Activated T-cell treated with anti-CD3 and anti-CD28 coated beads, Interleukin-2, amount 50 U/mL, for 72 hours (primary cell): ENCODE measurements at regions not wholly inside any gene's neighbourhood (a gene's known extent, or its start where the extent isn't known, plus 50 kb on each side); places are given as distances from the start of the nearest gene placed in this dataset.

Experiments used
- ATAC-seq, 2 donors: fragments of 150-1000 bp; cut with Tn5 transposase; replicated peaks in 1 of 2; 2 replicates each; pipeline ENCODE4 v1.10.0; 2021; ENCODE audit warnings: moderate library complexity in 2 of 2, mild to moderate bottlenecking in 1 of 2
- DNase-seq, 2 donors: peaks; one replicate each; pipeline ENCODE4 v3.0.0; 2021 to 2022; ENCODE audit warnings: mixed read lengths in 1 of 2
- H3K27ac Mint-ChIP-seq: one replicate; pipeline ENCODE4 v1.8.0; 2022; ENCODE audit warnings: mild to moderate bottlenecking, moderate library complexity, mixed read lengths
- H3K27me3 Mint-ChIP-seq: one replicate; pipeline ENCODE4 v1.8.0; 2022; ENCODE audit warnings: low read depth, mixed read lengths
- H3K36me3 Mint-ChIP-seq, 2 donors: one replicate each; pipeline ENCODE4 v1.8.0; 2022; ENCODE audit warnings: mixed read lengths in 2 of 2, mild to moderate bottlenecking in 1 of 2; ENCODE audit not compliant: insufficient read depth in 2 of 2
- H3K4me1 Mint-ChIP-seq: one replicate; pipeline ENCODE4 v1.8.0; 2022; ENCODE audit warnings: low read depth, mixed read lengths
- H3K4me3 Mint-ChIP-seq, 2 donors: one replicate each; pipeline ENCODE4 v1.8.0; 2022; ENCODE audit warnings: mild to moderate bottlenecking in 2 of 2, mixed read lengths in 2 of 2, moderate library complexity in 2 of 2
- H3K9me3 Mint-ChIP-seq, 2 donors: one replicate each; pipeline ENCODE4 v1.8.0; 2022; ENCODE audit warnings: mixed read lengths in 2 of 2

GRCh38 chr4:42729505-42730237 lies 72.8 kb upstream of the ATP8A1 start:
- Mint-ChIP-seq H3K27me3 (no peaks in the 10 kb centered on the region), H3K9me3 (peaks cover 2 to 3% of the 10 kb centered on the region in 2 donors), H3K4me3 (no peak overlapping the region), H3K27ac (no peak overlapping the region), H3K4me1 (no peaks in the 10 kb centered on the region), H3K36me3 (peaks cover 2 to 3% of the 10 kb centered on the region in 2 donors)
- DNase-seq = no peak
- no peak for ATAC-seq

- Mint-ChIP-seq H3K27me3 (no peaks in the 10 kb centered on the region), H3K9me3 (peaks cover 2 to 3% of the 10 kb centered on the region in 2 donors), H3K4me3 (no peak overlapping the region), H3K4me1 (no peaks in the 10 kb centered on the region), H3K27ac (no peak overlapping the region), H3K36me3 (peaks cover 1 to 2% of the 10 kb centered on the region in 2 donors)
- ATAC-seq (no peak), DNase-seq (no peak)
Measured at GRCh38 chr4:42724451-42724850, 67.5 kb upstream of the ATP8A1 start.

GRCh38 chr4:42720533-42720932 lies 63.6 kb upstream of the ATP8A1 start:
- Mint-ChIP-seq H3K9me3 (no peaks in the 10 kb centered on the region), H3K27ac (no peak overlapping the region), H3K27me3 (no peaks in the 10 kb centered on the region), H3K4me3 (no peak overlapping the region), H3K4me1 (peaks cover 6% of the 10 kb centered on the region), H3K36me3 (no peaks in the 10 kb centered on the region)
- DNase-seq (no peak), ATAC-seq (no peak)

GRCh38 chr4:42719257-42719656 lies 62.4 kb upstream of the ATP8A1 start:
- no peak for ATAC-seq
- Mint-ChIP-seq H3K4me3 (no peak overlapping the region), H3K9me3 (no peaks in the 10 kb centered on the region), H3K4me1 (peaks cover 6% of the 10 kb centered on the region), H3K27ac (no peak overlapping the region), H3K36me3 (no peaks in the 10 kb centered on the region), H3K27me3 (no peaks in the 10 kb centered on the region)
- no peak for DNase-seq

GRCh38 chr4:42718336-42718735 lies 61.4 kb upstream of the ATP8A1 start:
- H3K9me3 Mint-ChIP-seq = no peaks in the 10 kb centered on the region
- DNase-seq = no peak
- no peak overlapping the region for H3K4me3 Mint-ChIP-seq
- H3K27me3 Mint-ChIP-seq = no peaks in the 10 kb centered on the region
- no peak overlapping the region for H3K27ac Mint-ChIP-seq
- no peak for ATAC-seq
- H3K36me3 Mint-ChIP-seq = no peaks in the 10 kb centered on the region
- peaks cover 6% of the 10 kb centered on the region for H3K4me1 Mint-ChIP-seq

GRCh38 chr4:42716996-42717395 lies 60.1 kb upstream of the ATP8A1 start:
- DNase-seq = no peak
- Mint-ChIP-seq H3K4me3 (no peak overlapping the region), H3K4me1 (peaks cover 6% of the 10 kb centered on the region), H3K27ac (no peak overlapping the region), H3K36me3 (no peaks in the 10 kb centered on the region), H3K9me3 (no peaks in the 10 kb centered on the region), H3K27me3 (no peaks in the 10 kb centered on the region)
- no peak for ATAC-seq

GRCh38 chr4:42715807-42716482 lies 59.0 kb upstream of the ATP8A1 start:
- Mint-ChIP-seq H3K36me3 (no peaks in the 10 kb centered on the region), H3K4me3 (no peak overlapping the region), H3K9me3 (no peaks in the 10 kb centered on the region), H3K4me1 (peaks cover 6% of the 10 kb centered on the region), H3K27me3 (no peaks in the 10 kb centered on the region), H3K27ac (no peak overlapping the region)
- DNase-seq (no peak), ATAC-seq (no peak)

GRCh38 chr4:42713391-42713790 lies 56.5 kb upstream of the ATP8A1 start:
- DNase-seq (no peak), ATAC-seq (no peak)
- H3K36me3 Mint-ChIP-seq = no peaks in the 10 kb centered on the region
- H3K27me3 Mint-ChIP-seq = no peaks in the 10 kb centered on the region
- no peaks in the 10 kb centered on the region for H3K9me3 Mint-ChIP-seq
- H3K4me1 Mint-ChIP-seq = peaks cover 6% of the 10 kb centered on the region
- no peak overlapping the region for H3K27ac Mint-ChIP-seq
- no peak overlapping the region for H3K4me3 Mint-ChIP-seq

GRCh38 chr4:42712854-42713253 lies 55.9 kb upstream of the ATP8A1 start:
- Mint-ChIP-seq H3K4me3 (no peak overlapping the region), H3K36me3 (no peaks in the 10 kb centered on the region), H3K27me3 (no peaks in the 10 kb centered on the region), H3K27ac (no peak overlapping the region), H3K9me3 (no peaks in the 10 kb centered on the region), H3K4me1 (peaks cover 6% of the 10 kb centered on the region)
- DNase-seq (no peak), ATAC-seq (no peak)

GRCh38 chr4:42711496-42711895 lies 54.6 kb upstream of the ATP8A1 start:
- Mint-ChIP-seq H3K4me1 (no peaks in the 10 kb centered on the region), H3K4me3 (no peak overlapping the region), H3K36me3 (no peaks in the 10 kb centered on the region), H3K27ac (no peak overlapping the region), H3K27me3 (no peaks in the 10 kb centered on the region), H3K9me3 (no peaks in the 10 kb centered on the region)
- ATAC-seq (no peak), DNase-seq (no peak)

GRCh38 chr4:42710761-42711160 lies 53.9 kb upstream of the ATP8A1 start:
- ATAC-seq = no peak
- Mint-ChIP-seq H3K36me3 (no peaks in the 10 kb centered on the region), H3K27ac (no peak overlapping the region), H3K27me3 (no peaks in the 10 kb centered on the region), H3K4me3 (no peak overlapping the region), H3K4me1 (no peaks in the 10 kb centered on the region), H3K9me3 (no peaks in the 10 kb centered on the region)
- no peak for DNase-seq

GRCh38 chr4:42710329-42710728 lies 53.4 kb upstream of the ATP8A1 start:
- ATAC-seq = no peak
- H3K36me3 Mint-ChIP-seq = no peaks in the 10 kb centered on the region
- no peaks in the 10 kb centered on the region for H3K4me1 Mint-ChIP-seq
- H3K27ac Mint-ChIP-seq = no peak overlapping the region
- H3K4me3 Mint-ChIP-seq = no peak overlapping the region
- H3K27me3 Mint-ChIP-seq = no peaks in the 10 kb centered on the region
- no peaks in the 10 kb centered on the region for H3K9me3 Mint-ChIP-seq
- no peak for DNase-seq

GRCh38 chr4:42709392-42710065 lies 52.6 kb upstream of the ATP8A1 start:
- no peaks in the 10 kb centered on the region for H3K9me3 Mint-ChIP-seq
- DNase-seq = no peak
- no peak overlapping the region for H3K27ac Mint-ChIP-seq
- no peaks in the 10 kb centered on the region for H3K4me1 Mint-ChIP-seq
- no peaks in the 10 kb centered on the region for H3K27me3 Mint-ChIP-seq
- H3K4me3 Mint-ChIP-seq = no peak overlapping the region
- H3K36me3 Mint-ChIP-seq = no peaks in the 10 kb centered on the region
- no peak for ATAC-seq
